ENCODE measurements at regions not wholly inside any gene's neighbourhood (a gene's known extent, or its start where the extent isn't known, plus 50 kb on each side); places are given as distances from the start of the nearest gene placed in this dataset.

DNA sequence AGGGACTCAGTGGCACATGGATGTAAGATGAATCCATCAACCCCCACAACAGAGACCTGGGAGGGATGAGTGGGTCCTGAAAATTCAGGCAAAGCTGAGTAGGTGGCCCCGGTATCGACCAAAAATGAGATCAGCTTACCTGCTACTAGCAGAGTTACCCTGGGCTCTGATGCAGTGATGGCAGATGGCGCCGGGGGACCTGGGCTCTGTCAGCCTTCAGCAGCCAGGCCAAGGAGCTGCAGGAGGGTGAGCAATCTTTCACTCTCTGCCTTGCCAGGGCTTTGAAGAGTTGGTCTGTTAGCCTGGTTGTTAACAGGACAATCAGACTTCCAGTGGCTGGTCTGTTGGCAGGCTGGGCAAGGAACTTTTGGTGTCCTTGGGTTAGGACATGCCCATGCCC is 1054.8 kb downstream of the SI start:
- ChIA-PET RAD21 (ENCODE audit: low non-redundant PET in 1 of 2, low total read pairs in 2 of 2, uncharacterized antibody in 2 of 2, unreplicated experiment in 2 of 2) (no interaction called here), POLR2A (no interaction called here), CTCF (no interaction called here)
- no peaks in the 10 kb centered on the region for H4K20me1 ChIP-seq (ENCODE audit: insufficient read depth)
- no peak overlapping the region for H3K4me2 ChIP-seq (ENCODE audit: low read length)
- no peak for DNase-seq (ENCODE audit: low read depth, low spot score)
- H2AFZ ChIP-seq (ENCODE audit: low read depth, low read length, poor library complexity, severe bottlenecking): no peak overlapping the region
- no peak overlapping the region for H3K4me3 ChIP-seq (replicated peaks in 1 of 2; ENCODE audit: low read depth in 1 of 2, low read length in 2 of 2)
- no peaks in the 10 kb centered on the region for H3K27me3 ChIP-seq (ENCODE audit: insufficient read depth, low read length)
- H3K4me1 ChIP-seq (ENCODE audit: control insufficient read depth in 1 of 2, insufficient read depth in 2 of 2, low read length in 2 of 2): no peaks in the 10 kb centered on the region
- no peak for ATAC-seq
- H3K79me2 ChIP-seq (ENCODE audit: insufficient read depth, low read length): no peaks in the 10 kb centered on the region
- TF ChIP-seq YY1 (IDR thresholded peaks at IDR 0.05; ENCODE audit: extremely low read depth, insufficient replicate concordance, low read depth, low read length): no peak
- TF ChIP-seq POLR2A (IDR thresholded peaks at IDR 0.05; ENCODE audit: borderline replicate concordance, extremely low read depth, insufficient read depth, insufficient read length): no peak
- TF ChIP-seq, protein P1, sequence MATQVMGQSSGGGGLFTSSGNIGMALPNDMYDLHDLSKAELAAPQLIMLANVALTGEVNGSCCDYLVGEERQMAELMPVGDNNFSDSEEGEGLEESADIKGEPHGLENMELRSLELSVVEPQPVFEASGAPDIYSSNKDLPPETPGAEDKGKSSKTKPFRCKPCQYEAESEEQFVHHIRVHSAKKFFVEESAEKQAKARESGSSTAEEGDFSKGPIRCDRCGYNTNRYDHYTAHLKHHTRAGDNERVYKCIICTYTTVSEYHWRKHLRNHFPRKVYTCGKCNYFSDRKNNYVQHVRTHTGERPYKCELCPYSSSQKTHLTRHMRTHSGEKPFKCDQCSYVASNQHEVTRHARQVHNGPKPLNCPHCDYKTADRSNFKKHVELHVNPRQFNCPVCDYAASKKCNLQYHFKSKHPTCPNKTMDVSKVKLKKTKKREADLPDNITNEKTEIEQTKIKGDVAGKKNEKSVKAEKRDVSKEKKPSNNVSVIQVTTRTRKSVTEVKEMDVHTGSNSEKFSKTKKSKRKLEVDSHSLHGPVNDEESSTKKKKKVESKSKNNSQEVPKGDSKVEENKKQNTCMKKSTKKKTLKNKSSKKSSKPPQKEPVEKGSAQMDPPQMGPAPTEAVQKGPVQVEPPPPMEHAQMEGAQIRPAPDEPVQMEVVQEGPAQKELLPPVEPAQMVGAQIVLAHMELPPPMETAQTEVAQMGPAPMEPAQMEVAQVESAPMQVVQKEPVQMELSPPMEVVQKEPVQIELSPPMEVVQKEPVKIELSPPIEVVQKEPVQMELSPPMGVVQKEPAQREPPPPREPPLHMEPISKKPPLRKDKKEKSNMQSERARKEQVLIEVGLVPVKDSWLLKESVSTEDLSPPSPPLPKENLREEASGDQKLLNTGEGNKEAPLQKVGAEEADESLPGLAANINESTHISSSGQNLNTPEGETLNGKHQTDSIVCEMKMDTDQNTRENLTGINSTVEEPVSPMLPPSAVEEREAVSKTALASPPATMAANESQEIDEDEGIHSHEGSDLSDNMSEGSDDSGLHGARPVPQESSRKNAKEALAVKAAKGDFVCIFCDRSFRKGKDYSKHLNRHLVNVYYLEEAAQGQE (IDR thresholded peaks at IDR 0.05; ENCODE audit: low read depth): no peak
- TF ChIP-seq ZFX (IDR thresholded peaks at IDR 0.05): no peak
- TF ChIP-seq EZH2 (IDR thresholded peaks at IDR 0.05): no peak
- no peak for TF ChIP-seq SRF (IDR thresholded peaks at IDR 0.05; ENCODE audit: low read depth)
- TF ChIP-seq, protein P2, sequence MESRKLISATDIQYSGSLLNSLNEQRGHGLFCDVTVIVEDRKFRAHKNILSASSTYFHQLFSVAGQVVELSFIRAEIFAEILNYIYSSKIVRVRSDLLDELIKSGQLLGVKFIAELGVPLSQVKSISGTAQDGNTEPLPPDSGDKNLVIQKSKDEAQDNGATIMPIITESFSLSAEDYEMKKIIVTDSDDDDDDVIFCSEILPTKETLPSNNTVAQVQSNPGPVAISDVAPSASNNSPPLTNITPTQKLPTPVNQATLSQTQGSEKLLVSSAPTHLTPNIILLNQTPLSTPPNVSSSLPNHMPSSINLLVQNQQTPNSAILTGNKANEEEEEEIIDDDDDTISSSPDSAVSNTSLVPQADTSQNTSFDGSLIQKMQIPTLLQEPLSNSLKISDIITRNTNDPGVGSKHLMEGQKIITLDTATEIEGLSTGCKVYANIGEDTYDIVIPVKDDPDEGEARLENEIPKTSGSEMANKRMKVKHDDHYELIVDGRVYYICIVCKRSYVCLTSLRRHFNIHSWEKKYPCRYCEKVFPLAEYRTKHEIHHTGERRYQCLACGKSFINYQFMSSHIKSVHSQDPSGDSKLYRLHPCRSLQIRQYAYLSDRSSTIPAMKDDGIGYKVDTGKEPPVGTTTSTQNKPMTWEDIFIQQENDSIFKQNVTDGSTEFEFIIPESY (IDR thresholded peaks at IDR 0.05; ENCODE audit: extremely low read depth, insufficient replicate concordance, low read length): no peak
- no peak for TF ChIP-seq CBX3 (IDR thresholded peaks at IDR 0.05; ENCODE audit: low read depth)
- TF ChIP-seq, protein P3, sequence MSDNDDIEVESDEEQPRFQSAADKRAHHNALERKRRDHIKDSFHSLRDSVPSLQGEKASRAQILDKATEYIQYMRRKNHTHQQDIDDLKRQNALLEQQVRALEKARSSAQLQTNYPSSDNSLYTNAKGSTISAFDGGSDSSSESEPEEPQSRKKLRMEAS (IDR thresholded peaks at IDR 0.05): no peak
- no peaks in the 10 kb centered on the region for H3K9me2 ChIP-seq (ENCODE audit: insufficient read depth)
- no peak overlapping the region for H3K27ac ChIP-seq (ENCODE audit: low read depth, low read length)
- no peak overlapping the region for H3K9ac ChIP-seq (ENCODE audit: low read length)
- no peaks in the 10 kb centered on the region for H3K36me3 ChIP-seq (ENCODE audit: control insufficient read depth in 1 of 2, insufficient read depth in 2 of 2, low read length in 2 of 2)
- no TSS peak for BruUV-seq (replicated peaks)
- H3K9me3 ChIP-seq (ENCODE audit: control insufficient read depth in 1 of 2, insufficient read depth in 1 of 2, low read depth in 1 of 2, low read length in 2 of 2): no peaks in the 10 kb centered on the region
- intact Hi-C loops (cut with micrococcal nuclease): no loop called here

Data from HCT116 (cell line).